A673 (cell line): ENCODE measurements at regions not wholly inside any gene's neighbourhood (a gene's known extent, or its start where the extent isn't known, plus 50 kb on each side); places are given as distances from the start of the nearest gene placed in this dataset.

Source experiments
- BruUV-seq: library from RNA; stranded (reverse); fragments of 400-500 nt; replicated peaks from 2 replicates; lab custom pipeline; 2021; lab: Mats Ljungman, UMichigan
- CTCF ChIA-PET: fragments of 300-600 bp; sonication (Branson Sonifier 250); formaldehyde crosslinking; loops from one replicate; lab custom pipeline; 2022; ENCODE audit warnings: antibody characterized with exemption; lab: Charles Lee
- POLR2A ChIA-PET: fragments of 300-600 bp; sonication (Branson Sonifier 250); formaldehyde crosslinking; loops from one replicate; lab custom pipeline; 2022; ENCODE audit warnings: antibody characterized with exemption; ENCODE audit not compliant: low non-redundant PET; lab: Charles Lee
- DNase-seq: peaks from one replicate; pipeline ENCODE4 v3.0.0-alpha.2; 2015; ENCODE audit warnings: low spot score
- H3K27ac ChIP-seq: fragments of 200-600 bp; sonication (generic); 2 replicates; pipeline ENCODE4 v1.5.1; 2016; ENCODE audit warnings: mixed run types, low read depth, mild to moderate bottlenecking, mixed read lengths, antibody characterized with exemption, low read length; ENCODE audit not compliant: poor library complexity, severe bottlenecking
- H3K27me3 ChIP-seq: fragments of 200-600 bp; sonication (generic); replicated peaks from 2 replicates; pipeline ENCODE4 v1.6.1; 2017; ENCODE audit warnings: mixed run types, low read depth, mild to moderate bottlenecking, mixed read lengths, antibody characterized with exemption, low read length; ENCODE audit not compliant: insufficient read depth, poor library complexity
- H3K36me3 ChIP-seq: fragments of 200-600 bp; sonication (generic); 2 replicates; pipeline ENCODE4 v1.6.1; 2016; ENCODE audit warnings: mixed run types, mild to moderate bottlenecking, mixed read lengths, antibody characterized with exemption, low read length; ENCODE audit not compliant: insufficient read depth, poor library complexity, severe bottlenecking
- H3K4me1 ChIP-seq: fragments of 200-600 bp; sonication (generic); 2 replicates; pipeline ENCODE4 v1.6.1; 2017; ENCODE audit warnings: mixed run types, mild to moderate bottlenecking, mixed read lengths, antibody characterized with exemption, low read length; ENCODE audit not compliant: insufficient read depth, poor library complexity, severe bottlenecking
- H3K4me3 ChIP-seq: fragments of 200-600 bp; sonication (generic); 2 replicates; pipeline ENCODE4 v1.5.1; 2016; ENCODE audit warnings: low read depth, mixed run types, mild to moderate bottlenecking, mixed read lengths, low read length; ENCODE audit not compliant: poor library complexity, severe bottlenecking
- H3K9me3 ChIP-seq: fragments of 200-600 bp; sonication (generic); 2 replicates; pipeline ENCODE4 v1.6.1; 2016; ENCODE audit warnings: mixed run types, low read depth, mild to moderate bottlenecking, mixed read lengths, antibody characterized with exemption, low read length; ENCODE audit not compliant: poor library complexity, severe bottlenecking
- CTCF ChIP-seq: fragments of 300-800, 200-600 bp; sonication (generic); conservative IDR thresholded peaks from 2 replicates; pipeline ENCODE4 v1.5.1; 2017; ENCODE audit warnings: low read depth, mild to moderate bottlenecking, antibody characterized with exemption, low read length, moderate library complexity, mixed read lengths
- EZH2 ChIP-seq: fragments of 200-600 bp; sonication (generic); IDR thresholded peaks from 2 replicates; pipeline ENCODE4 v1.6.1; 2017; ENCODE audit warnings: borderline replicate concordance, low read depth, mild to moderate bottlenecking, mixed read lengths, antibody characterized with exemption, low read length; ENCODE audit not compliant: poor library complexity, severe bottlenecking
- intact Hi-C: fragments of 100-400 bp; cut with micrococcal nuclease; formaldehyde crosslinking; loops from one replicate; pipeline ENCODE4 v1.10.0; 2022; ENCODE audit not compliant: unreplicated experiment

GRCh38 chr4:86529436-86529835 lies 64.7 kb upstream of the PTPN13 start:
- Histone ChIP-seq H3K9me3 (no peaks in the 10 kb centered on the region), H3K4me3 (no peak overlapping the region), H3K36me3 (no peaks in the 10 kb centered on the region), H3K27me3 (no peaks in the 10 kb centered on the region), H3K27ac (no peak overlapping the region), H3K4me1 (peaks cover 4% of the 10 kb centered on the region)
- TF ChIP-seq CTCF (no peak), EZH2 (no peak)
- intact Hi-C loops: no loop called here
- DNase-seq: no peak
- no TSS peak for BruUV-seq
- ChIA-PET POLR2A (no interaction called here), CTCF (no interaction called here)

GRCh38 chr4:86530183-86530582 lies 63.9 kb upstream of the PTPN13 start:
- CTCF ChIA-PET: no interaction called here
- POLR2A ChIA-PET: interaction anchor here (0.7 kb wide), 1 partner anchor 656 kb away, joined by 6 read pairs; no protein-coding TSS in a partner anchor
- BruUV-seq: no TSS peak
- H3K9me3 ChIP-seq: no peaks in the 10 kb centered on the region
- H3K4me1 ChIP-seq: peaks cover 4% of the 10 kb centered on the region
- no peak overlapping the region for H3K4me3 ChIP-seq
- H3K27ac ChIP-seq: no peak overlapping the region
- no peak for DNase-seq
- TF ChIP-seq EZH2 (no peak), CTCF (no peak)
- no peaks in the 10 kb centered on the region for H3K36me3 ChIP-seq
- H3K27me3 ChIP-seq: no peaks in the 10 kb centered on the region
- intact Hi-C loops: no loop called here

GRCh38 chr4:86531440-86531839 lies 62.7 kb upstream of the PTPN13 start:
- POLR2A ChIA-PET: no interaction called here
- BruUV-seq: no TSS peak
- no peak overlapping the region for H3K27ac ChIP-seq
- no peak for DNase-seq
- CTCF ChIA-PET: no interaction called here
- intact Hi-C loops: no loop called here
- H3K4me3 ChIP-seq: no peak overlapping the region
- H3K36me3 ChIP-seq: no peaks in the 10 kb centered on the region
- H3K9me3 ChIP-seq: no peaks in the 10 kb centered on the region
- TF ChIP-seq EZH2 (no peak), CTCF (no peak)
- no peaks in the 10 kb centered on the region for H3K27me3 ChIP-seq
- peaks cover 7% of the 10 kb centered on the region for H3K4me1 ChIP-seq
